HEK293 (cell line): ENCODE measurements at regions not wholly inside any gene's neighbourhood (a gene's known extent, or its start where the extent isn't known, plus 50 kb on each side); places are given as distances from the start of the nearest gene placed in this dataset.

Experiments
- KLF1 ChIP-seq: fragments of 450-650 bp; formaldehyde crosslinking; IDR thresholded peaks from 2 replicates; pipeline ENCODE4 v1.5.1; 2016; ENCODE audit warnings: missing biosample characterization, missing genetic modification characterization
- ZBTB7A ChIP-seq: fragments of 450-650 bp; formaldehyde crosslinking; IDR thresholded peaks from 2 replicates; pipeline ENCODE4 v1.5.1; 2016; ENCODE audit warnings: low read depth, missing biosample characterization, missing genetic modification characterization
- ZNF214 ChIP-seq: fragments of 450-650 bp; formaldehyde crosslinking; IDR thresholded peaks from 2 replicates; pipeline ENCODE4 v1.5.1; 2017; ENCODE audit warnings: missing biosample characterization, mild to moderate bottlenecking, missing genetic modification characterization, borderline replicate concordance
- ZNF24 ChIP-seq: fragments of 450-650 bp; formaldehyde crosslinking; IDR thresholded peaks from 2 replicates; pipeline ENCODE4 v1.5.1; 2016; ENCODE audit warnings: missing biosample characterization, missing genetic modification characterization
- ZNF37A ChIP-seq: fragments of 450-650 bp; IDR thresholded peaks from 2 replicates; pipeline ENCODE4 v1.5.1; 2018; ENCODE audit warnings: missing biosample characterization, missing genetic modification characterization
- TF ChIP-seq, protein P1 (sequence below): fragments of 450-650 bp; formaldehyde crosslinking; IDR thresholded peaks from 2 replicates; pipeline ENCODE4 v1.5.1; 2016; ENCODE audit warnings: missing biosample characterization, missing genetic modification characterization
- TF ChIP-seq, protein P2 (sequence below): fragments of 450-650 bp; formaldehyde crosslinking; IDR thresholded peaks from 2 replicates; pipeline ENCODE4 v1.5.1; 2016; ENCODE audit warnings: missing biosample characterization, missing genetic modification characterization, low read depth
- TF ChIP-seq, protein P3 (sequence below): fragments of 450-650 bp; formaldehyde crosslinking; IDR thresholded peaks from 2 replicates; pipeline ENCODE4 v1.5.1; 2016; ENCODE audit warnings: missing biosample characterization, missing genetic modification characterization

DNA sequence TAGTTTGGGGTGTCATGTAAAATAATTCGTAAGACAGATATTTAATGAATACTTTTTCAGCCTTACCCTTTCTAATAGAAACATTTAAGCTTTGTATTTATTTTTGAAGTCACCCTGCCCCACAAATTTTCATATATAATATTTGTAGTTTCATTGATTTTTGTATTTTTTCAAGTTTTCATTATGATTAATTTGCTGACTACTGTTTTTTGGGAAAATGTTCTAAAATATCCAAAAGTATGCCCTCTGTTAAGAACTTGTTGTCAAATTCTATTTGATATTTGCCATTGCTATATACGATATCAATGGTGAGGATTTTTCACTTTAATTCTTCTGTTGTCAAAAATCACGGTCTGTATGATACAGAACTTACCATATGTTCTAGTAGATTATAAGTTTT lies 793.9 kb upstream of the CITED2 start:
- TF ChIP-seq KLF1 (tag by site-specific recombination) (no peak), ZNF214 (tag by site-specific recombination) (no peak), ZBTB7A (tag by site-specific recombination) (no peak), ZNF37A (tag by site-specific recombination) (no peak), ZNF24 (tag by site-specific recombination) (no peak)
- TF ChIP-seq, protein P1, sequence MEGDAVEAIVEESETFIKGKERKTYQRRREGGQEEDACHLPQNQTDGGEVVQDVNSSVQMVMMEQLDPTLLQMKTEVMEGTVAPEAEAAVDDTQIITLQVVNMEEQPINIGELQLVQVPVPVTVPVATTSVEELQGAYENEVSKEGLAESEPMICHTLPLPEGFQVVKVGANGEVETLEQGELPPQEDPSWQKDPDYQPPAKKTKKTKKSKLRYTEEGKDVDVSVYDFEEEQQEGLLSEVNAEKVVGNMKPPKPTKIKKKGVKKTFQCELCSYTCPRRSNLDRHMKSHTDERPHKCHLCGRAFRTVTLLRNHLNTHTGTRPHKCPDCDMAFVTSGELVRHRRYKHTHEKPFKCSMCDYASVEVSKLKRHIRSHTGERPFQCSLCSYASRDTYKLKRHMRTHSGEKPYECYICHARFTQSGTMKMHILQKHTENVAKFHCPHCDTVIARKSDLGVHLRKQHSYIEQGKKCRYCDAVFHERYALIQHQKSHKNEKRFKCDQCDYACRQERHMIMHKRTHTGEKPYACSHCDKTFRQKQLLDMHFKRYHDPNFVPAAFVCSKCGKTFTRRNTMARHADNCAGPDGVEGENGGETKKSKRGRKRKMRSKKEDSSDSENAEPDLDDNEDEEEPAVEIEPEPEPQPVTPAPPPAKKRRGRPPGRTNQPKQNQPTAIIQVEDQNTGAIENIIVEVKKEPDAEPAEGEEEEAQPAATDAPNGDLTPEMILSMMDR = no peak
- TF ChIP-seq, protein P2, sequence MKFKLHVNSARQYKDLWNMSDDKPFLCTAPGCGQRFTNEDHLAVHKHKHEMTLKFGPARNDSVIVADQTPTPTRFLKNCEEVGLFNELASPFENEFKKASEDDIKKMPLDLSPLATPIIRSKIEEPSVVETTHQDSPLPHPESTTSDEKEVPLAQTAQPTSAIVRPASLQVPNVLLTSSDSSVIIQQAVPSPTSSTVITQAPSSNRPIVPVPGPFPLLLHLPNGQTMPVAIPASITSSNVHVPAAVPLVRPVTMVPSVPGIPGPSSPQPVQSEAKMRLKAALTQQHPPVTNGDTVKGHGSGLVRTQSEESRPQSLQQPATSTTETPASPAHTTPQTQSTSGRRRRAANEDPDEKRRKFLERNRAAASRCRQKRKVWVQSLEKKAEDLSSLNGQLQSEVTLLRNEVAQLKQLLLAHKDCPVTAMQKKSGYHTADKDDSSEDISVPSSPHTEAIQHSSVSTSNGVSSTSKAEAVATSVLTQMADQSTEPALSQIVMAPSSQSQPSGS = no peak
- TF ChIP-seq, protein P3, sequence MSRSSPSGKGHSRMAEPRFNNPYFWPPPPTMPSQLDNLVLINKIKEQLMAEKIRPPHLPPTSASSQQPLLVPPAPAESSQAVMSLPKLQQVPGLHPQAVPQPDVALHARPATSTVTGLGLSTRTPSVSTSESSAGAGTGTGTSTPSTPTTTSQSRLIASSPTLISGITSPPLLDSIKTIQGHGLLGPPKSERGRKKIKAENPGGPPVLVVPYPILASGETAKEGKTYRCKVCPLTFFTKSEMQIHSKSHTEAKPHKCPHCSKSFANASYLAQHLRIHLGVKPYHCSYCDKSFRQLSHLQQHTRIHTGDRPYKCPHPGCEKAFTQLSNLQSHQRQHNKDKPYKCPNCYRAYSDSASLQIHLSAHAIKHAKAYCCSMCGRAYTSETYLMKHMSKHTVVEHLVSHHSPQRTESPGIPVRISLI = no peak
